ENCODE measurements at regions not wholly inside any gene's neighbourhood (a gene's known extent, or its start where the extent isn't known, plus 50 kb on each side); places are given as distances from the start of the nearest gene placed in this dataset.

DNA sequence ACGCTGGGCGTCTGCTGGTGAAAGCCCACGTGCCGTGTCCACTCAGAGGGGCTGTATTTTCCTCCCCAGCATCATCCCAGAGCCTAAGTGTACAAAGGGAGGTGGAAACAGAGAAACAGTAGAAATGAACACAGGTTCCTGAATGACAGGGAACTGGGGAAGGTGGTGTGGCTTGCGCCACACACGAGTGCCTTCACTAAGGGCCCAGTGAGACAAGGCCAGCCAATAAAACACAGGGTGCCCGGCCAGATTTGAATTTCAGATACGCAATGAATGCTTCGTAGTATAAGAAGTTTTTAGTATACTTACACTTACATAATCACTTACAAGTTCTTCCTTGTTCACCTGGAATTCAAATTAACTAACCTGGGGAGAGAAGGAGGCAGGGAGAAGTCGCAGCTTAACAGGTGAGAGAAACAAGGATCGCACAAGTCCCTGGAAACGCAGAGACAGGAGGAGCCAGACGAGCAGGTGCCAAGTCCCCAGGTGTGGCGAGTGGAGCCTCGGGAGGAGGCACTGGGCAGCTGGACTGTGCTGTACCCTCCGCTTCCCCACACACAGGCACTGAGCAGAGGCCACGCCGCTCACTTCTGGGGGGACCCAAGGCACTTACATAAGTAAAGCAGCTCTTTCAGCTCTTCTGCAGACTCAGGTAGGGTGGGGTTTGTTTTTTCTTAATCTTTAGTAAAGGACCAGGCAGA lies 105.2 kb upstream of the MGMT start:
- no peak for DNase-seq (ENCODE audit: extremely low spot score, unreplicated experiment)
- H3K4me1 Mint-ChIP-seq (ENCODE audit: unreplicated experiment), result no peaks in the 10 kb centered on the region
- no peaks in the 10 kb centered on the region for H3K36me3 Mint-ChIP-seq
- peaks cover 17% of the 10 kb centered on the region for H3K27me3 Mint-ChIP-seq
- H3K4me3 Mint-ChIP-seq, result no peak overlapping the region
- no peaks in the 10 kb centered on the region for H3K9me3 Mint-ChIP-seq
- TF ChIP-seq, protein P1, sequence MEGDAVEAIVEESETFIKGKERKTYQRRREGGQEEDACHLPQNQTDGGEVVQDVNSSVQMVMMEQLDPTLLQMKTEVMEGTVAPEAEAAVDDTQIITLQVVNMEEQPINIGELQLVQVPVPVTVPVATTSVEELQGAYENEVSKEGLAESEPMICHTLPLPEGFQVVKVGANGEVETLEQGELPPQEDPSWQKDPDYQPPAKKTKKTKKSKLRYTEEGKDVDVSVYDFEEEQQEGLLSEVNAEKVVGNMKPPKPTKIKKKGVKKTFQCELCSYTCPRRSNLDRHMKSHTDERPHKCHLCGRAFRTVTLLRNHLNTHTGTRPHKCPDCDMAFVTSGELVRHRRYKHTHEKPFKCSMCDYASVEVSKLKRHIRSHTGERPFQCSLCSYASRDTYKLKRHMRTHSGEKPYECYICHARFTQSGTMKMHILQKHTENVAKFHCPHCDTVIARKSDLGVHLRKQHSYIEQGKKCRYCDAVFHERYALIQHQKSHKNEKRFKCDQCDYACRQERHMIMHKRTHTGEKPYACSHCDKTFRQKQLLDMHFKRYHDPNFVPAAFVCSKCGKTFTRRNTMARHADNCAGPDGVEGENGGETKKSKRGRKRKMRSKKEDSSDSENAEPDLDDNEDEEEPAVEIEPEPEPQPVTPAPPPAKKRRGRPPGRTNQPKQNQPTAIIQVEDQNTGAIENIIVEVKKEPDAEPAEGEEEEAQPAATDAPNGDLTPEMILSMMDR (conservative IDR thresholded peaks at IDR 0.05), result no peak
- H3K27ac Mint-ChIP-seq, result no peak overlapping the region

DNA sequence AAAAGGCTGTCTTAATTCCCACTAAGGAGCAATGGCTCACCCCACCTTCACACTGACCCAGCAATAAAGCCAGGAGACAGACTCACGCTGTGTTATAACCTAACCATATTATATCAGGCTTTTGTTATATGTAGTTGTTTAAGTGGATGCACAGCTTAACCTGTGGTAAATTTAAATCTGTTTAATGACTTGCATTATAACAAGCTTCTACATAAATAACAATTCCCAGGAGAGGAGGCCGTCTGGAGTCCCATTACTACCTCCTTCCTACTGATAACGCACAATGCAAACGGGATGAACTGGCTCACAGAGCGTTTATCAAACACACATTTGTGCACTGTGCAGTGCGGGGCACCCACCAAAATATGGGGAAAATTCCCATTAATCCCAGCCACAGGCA lies 102.1 kb upstream of the MGMT start:
- H3K4me3 Mint-ChIP-seq, result no peak overlapping the region
- H3K36me3 Mint-ChIP-seq, result no peaks in the 10 kb centered on the region
- H3K9me3 Mint-ChIP-seq, result no peaks in the 10 kb centered on the region
- H3K4me1 Mint-ChIP-seq (ENCODE audit: unreplicated experiment), result no peaks in the 10 kb centered on the region
- no peak overlapping the region for H3K27ac Mint-ChIP-seq
- peaks cover 23% of the 10 kb centered on the region for H3K27me3 Mint-ChIP-seq
- no peak for DNase-seq (ENCODE audit: extremely low spot score, unreplicated experiment)
- TF ChIP-seq, protein P1 (conservative IDR thresholded peaks at IDR 0.05), result no peak

DNA sequence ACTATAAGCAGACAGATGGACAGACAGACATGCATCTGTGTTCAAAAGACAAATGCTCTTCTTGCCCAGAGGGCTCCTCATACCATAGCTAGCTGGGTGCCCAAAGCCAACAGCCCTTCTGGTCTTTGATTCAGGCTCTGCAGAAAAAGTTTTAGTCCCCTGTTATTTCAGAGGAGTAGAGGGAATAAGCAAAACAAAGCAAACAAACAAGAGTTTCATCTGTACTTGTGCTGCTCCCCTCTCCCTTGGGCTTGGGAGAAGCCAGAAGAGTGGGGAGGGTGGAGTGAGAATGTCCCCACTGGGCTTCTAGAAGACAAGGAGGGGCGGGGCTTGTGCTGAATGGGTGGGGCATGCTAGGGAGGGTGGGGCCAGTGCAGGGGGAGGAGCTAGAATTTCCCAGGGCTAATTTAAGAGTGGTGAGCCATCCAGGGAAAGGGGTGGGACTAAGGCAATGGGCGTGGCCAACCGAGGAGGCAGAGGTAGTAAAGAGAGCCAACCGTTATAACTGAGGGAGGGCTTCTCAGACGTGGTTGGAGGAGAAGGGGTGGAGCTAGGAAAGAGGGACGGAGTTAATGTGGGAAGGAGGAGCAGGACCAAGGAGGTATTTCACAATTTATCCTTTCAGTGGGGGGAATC lies 101.2 kb upstream of the MGMT start:
- Mint-ChIP-seq H3K27me3 (peaks cover 23% of the 10 kb centered on the region), H3K4me3 (no peak overlapping the region), H3K27ac (no peak overlapping the region), H3K36me3 (no peaks in the 10 kb centered on the region), H3K9me3 (no peaks in the 10 kb centered on the region), H3K4me1 (ENCODE audit: unreplicated experiment) (no peaks in the 10 kb centered on the region)
- TF ChIP-seq, protein P1 (conservative IDR thresholded peaks at IDR 0.05), result no peak
- no peak for DNase-seq (ENCODE audit: extremely low spot score, unreplicated experiment)

DNA sequence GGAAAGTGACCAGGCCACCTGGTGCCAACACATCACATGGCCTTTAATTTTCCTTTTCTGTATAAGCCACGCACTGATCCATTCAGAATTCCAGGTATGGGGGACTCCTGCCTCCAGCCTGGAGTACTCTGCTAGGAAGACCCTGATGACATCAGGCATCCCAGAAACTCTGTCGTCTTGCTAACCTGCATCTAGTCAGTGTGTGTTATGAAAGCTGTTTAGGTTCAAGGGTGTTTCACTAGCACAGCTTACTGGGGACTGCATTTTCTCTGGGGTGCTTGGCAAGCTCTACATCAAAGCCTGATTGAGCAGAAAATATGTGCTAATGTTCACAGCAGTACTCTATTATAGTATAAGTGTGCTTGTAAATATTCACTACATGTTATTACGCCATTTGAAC lies 100.6 kb upstream of the MGMT start:
- Mint-ChIP-seq H3K4me3 (no peak overlapping the region), H3K36me3 (no peaks in the 10 kb centered on the region), H3K27ac (no peak overlapping the region), H3K9me3 (no peaks in the 10 kb centered on the region), H3K4me1 (ENCODE audit: unreplicated experiment) (no peaks in the 10 kb centered on the region), H3K27me3 (peaks cover 23% of the 10 kb centered on the region)
- TF ChIP-seq, protein P1 (conservative IDR thresholded peaks at IDR 0.05), result no peak
- no peak for DNase-seq (ENCODE audit: extremely low spot score, unreplicated experiment)

DNA sequence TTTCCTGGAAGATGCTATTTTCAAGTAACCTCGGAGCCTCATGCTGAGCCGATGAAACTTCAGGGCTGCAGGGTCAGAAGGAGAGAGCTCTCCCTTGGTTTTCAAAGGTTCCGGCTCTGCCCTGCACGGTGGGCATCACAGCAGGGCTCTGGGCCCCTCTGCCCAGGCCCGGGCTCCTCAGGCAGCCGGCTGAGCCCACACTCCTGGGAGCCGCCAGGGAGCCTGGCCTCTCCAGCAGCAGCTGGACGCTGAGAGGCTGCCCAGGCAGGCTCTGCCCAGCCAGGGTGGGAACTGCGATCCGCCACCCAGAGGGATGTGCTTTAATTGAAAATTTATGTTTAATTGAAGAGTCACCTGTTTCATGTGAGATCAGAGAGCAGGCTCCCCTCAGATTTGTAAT lies 97.5 kb upstream of the MGMT start:
- Mint-ChIP-seq H3K4me3 (no peak overlapping the region), H3K9me3 (no peaks in the 10 kb centered on the region), H3K27ac (no peak overlapping the region), H3K4me1 (ENCODE audit: unreplicated experiment) (peaks cover 6% of the 10 kb centered on the region), H3K36me3 (no peaks in the 10 kb centered on the region), H3K27me3 (peaks cover 18% of the 10 kb centered on the region)
- DNase-seq (ENCODE audit: extremely low spot score, unreplicated experiment), result no peak
- TF ChIP-seq, protein P1 (conservative IDR thresholded peaks at IDR 0.05), result no peak

All from type B pancreatic cell (in vitro differentiated cells).